HEK293 (cell line): ENCODE measurements at regions not wholly inside any gene's neighbourhood (a gene's known extent, or its start where the extent isn't known, plus 50 kb on each side); places are given as distances from the start of the nearest gene placed in this dataset.

Experiments
- CTCF ChIA-PET: fragments of 350-600 bp; formaldehyde crosslinking; extraction: SDS; loops from one replicate; lab custom pipeline; 2021; ENCODE audit warnings: antibody characterized with exemption; lab: Yijun Ruan, JAX
- POLR2A ChIA-PET: fragments of 300-600 bp; formaldehyde crosslinking; extraction: SDS; loops from one replicate; lab custom pipeline; 2020; ENCODE audit warnings: antibody characterized with exemption, inconsistent platforms; lab: Yijun Ruan, JAX
- H3K27ac ChIP-seq: fragments of 200-500 bp; sonication (Bioruptor generic); 2 replicates; pipeline ENCODE4 v1.5.1; 2014; ENCODE audit warnings: low read depth, low read length, control low read depth, inconsistent platforms; ENCODE audit errors: extremely low read depth
- H3K36me3 ChIP-seq, 2 experiments: fragments of 200-500 bp in 1 of 2; sonication (Bioruptor generic) in 1 of 2; 1 replicate in 1 of 2; 2 replicates in 1 of 2; pipeline ENCODE4 v1.5.1; 2014 to 2017; ENCODE audit warnings: inconsistent platforms in 2 of 2, low read length in 2 of 2; ENCODE audit not compliant: control insufficient read depth in 2 of 2, insufficient read depth in 1 of 2
- H3K4me1 ChIP-seq: fragments of 200-500 bp; sonication (Bioruptor generic); 2 replicates; pipeline ENCODE4 v1.5.1; 2014; ENCODE audit warnings: mild to moderate bottlenecking, low read length, inconsistent platforms; ENCODE audit not compliant: control insufficient read depth, insufficient read depth
- H3K4me3 ChIP-seq: 2 replicates; pipeline ENCODE4 v1.5.1; 2011; ENCODE audit warnings: low read depth, mild to moderate bottlenecking, control low read depth, low read length, moderate library complexity
- H3K9me3 ChIP-seq: fragments of 200-500 bp; sonication (Bioruptor generic); 2 replicates; pipeline ENCODE4 v1.5.1; 2014; ENCODE audit warnings: low read depth, low read length, inconsistent platforms; ENCODE audit not compliant: control insufficient read depth, insufficient read depth
- FEZF1 ChIP-seq: fragments of 450-650 bp; formaldehyde crosslinking; IDR thresholded peaks from 2 replicates; pipeline ENCODE4 v1.5.1; 2016; ENCODE audit warnings: missing biosample characterization, missing genetic modification characterization
- HOXC10 ChIP-seq: sonication (generic); formaldehyde crosslinking; IDR thresholded peaks from 2 replicates; pipeline ENCODE4 v1.8.1; 2023; ENCODE audit warnings: mild to moderate bottlenecking, missing genetic modification reagents
- HOXD13 ChIP-seq: sonication (generic); formaldehyde crosslinking; IDR thresholded peaks from 2 replicates; pipeline ENCODE4 v1.8.0; 2022; ENCODE audit warnings: missing genetic modification reagents, borderline replicate concordance
- MZF1 ChIP-seq: fragments of 450-650 bp; formaldehyde crosslinking; IDR thresholded peaks from 2 replicates; pipeline ENCODE4 v1.5.1; 2017; ENCODE audit warnings: missing biosample characterization, missing genetic modification characterization, borderline replicate concordance
- SP7 ChIP-seq: fragments of 450-650 bp; formaldehyde crosslinking; IDR thresholded peaks from 2 replicates; pipeline ENCODE4 v1.5.1; 2016; ENCODE audit warnings: missing biosample characterization, missing genetic modification characterization
- WT1 ChIP-seq: fragments of 450-650 bp; formaldehyde crosslinking; IDR thresholded peaks from 2 replicates; pipeline ENCODE4 v1.5.1; 2016; ENCODE audit warnings: missing biosample characterization, missing genetic modification characterization
- ZBTB21 ChIP-seq: fragments of 450-650 bp; formaldehyde crosslinking; IDR thresholded peaks from 2 replicates; pipeline ENCODE4 v1.5.1; 2017; ENCODE audit warnings: missing biosample characterization, missing genetic modification characterization
- ZBTB48 ChIP-seq: fragments of 450-650 bp; formaldehyde crosslinking; IDR thresholded peaks from 2 replicates; pipeline ENCODE4 v1.5.1; 2016; ENCODE audit warnings: missing biosample characterization, missing genetic modification characterization
- ZNF146 ChIP-seq: fragments of 450-650 bp; formaldehyde crosslinking; IDR thresholded peaks from 2 replicates; pipeline ENCODE4 v1.5.1; 2016; ENCODE audit warnings: missing biosample characterization, missing genetic modification characterization
- ZNF2 ChIP-seq: fragments of 450-650 bp; formaldehyde crosslinking; IDR thresholded peaks from 2 replicates; pipeline ENCODE4 v1.5.1; 2016; ENCODE audit warnings: missing biosample characterization, missing genetic modification characterization
- ZNF223 ChIP-seq: fragments of 450-650 bp; formaldehyde crosslinking; IDR thresholded peaks from 2 replicates; pipeline ENCODE4 v1.5.1; 2016; ENCODE audit warnings: missing biosample characterization, missing genetic modification characterization
- ZNF311 ChIP-seq: fragments of 450-650 bp; formaldehyde crosslinking; IDR thresholded peaks from 2 replicates; pipeline ENCODE4 v1.5.1; 2017; ENCODE audit warnings: missing biosample characterization, missing genetic modification characterization, borderline replicate concordance
- ZNF341 ChIP-seq: fragments of 450-650 bp; formaldehyde crosslinking; IDR thresholded peaks from 2 replicates; pipeline ENCODE4; 2016; ENCODE audit warnings: low read depth, missing biosample characterization, missing genetic modification characterization
- ZNF513 ChIP-seq: fragments of 450-650 bp; IDR thresholded peaks from 2 replicates; pipeline ENCODE4 v1.5.1; 2018; ENCODE audit warnings: missing biosample characterization, missing genetic modification characterization
- ZNF514 ChIP-seq: fragments of 450-650 bp; formaldehyde crosslinking; IDR thresholded peaks from 2 replicates; pipeline ENCODE4 v1.5.1; 2016; ENCODE audit warnings: missing biosample characterization, missing genetic modification characterization
- ZNF623 ChIP-seq: fragments of 450-650 bp; formaldehyde crosslinking; IDR thresholded peaks from 2 replicates; pipeline ENCODE4 v1.5.1; 2016; ENCODE audit warnings: missing biosample characterization, missing genetic modification characterization
- ZNF664 ChIP-seq: fragments of 450-650 bp; formaldehyde crosslinking; IDR thresholded peaks from 2 replicates; pipeline ENCODE4 v1.5.1; 2016; ENCODE audit warnings: missing biosample characterization, missing genetic modification characterization
- ZNF670 ChIP-seq: fragments of 450-650 bp; formaldehyde crosslinking; IDR thresholded peaks from 2 replicates; pipeline ENCODE4 v1.5.1; 2016; ENCODE audit warnings: missing biosample characterization, missing genetic modification characterization, low read depth
- ZNF701 ChIP-seq: fragments of 450-650 bp; formaldehyde crosslinking; IDR thresholded peaks from 2 replicates; pipeline ENCODE4 v1.5.1; 2016; ENCODE audit warnings: missing biosample characterization, missing genetic modification characterization
- ZSCAN4 ChIP-seq: fragments of 450-650 bp; formaldehyde crosslinking; IDR thresholded peaks from 2 replicates; pipeline ENCODE4 v1.5.1; 2017; ENCODE audit warnings: missing biosample characterization, missing genetic modification characterization
- TF ChIP-seq, protein P1 (sequence below): fragments of 450-650 bp; formaldehyde crosslinking; IDR thresholded peaks from 2 replicates; pipeline ENCODE4 v1.5.1; 2016; ENCODE audit warnings: missing biosample characterization, missing genetic modification characterization
- TF ChIP-seq, protein P2 (sequence below): fragments of 450-650 bp; formaldehyde crosslinking; IDR thresholded peaks from 2 replicates; pipeline ENCODE4 v1.5.1; 2016; ENCODE audit warnings: missing biosample characterization, missing genetic modification characterization
- TF ChIP-seq, protein P3 (sequence below): fragments of 450-650 bp; formaldehyde crosslinking; IDR thresholded peaks from 2 replicates; pipeline ENCODE4 v1.5.1; 2016; ENCODE audit warnings: missing biosample characterization, missing genetic modification characterization, borderline replicate concordance

DNA sequence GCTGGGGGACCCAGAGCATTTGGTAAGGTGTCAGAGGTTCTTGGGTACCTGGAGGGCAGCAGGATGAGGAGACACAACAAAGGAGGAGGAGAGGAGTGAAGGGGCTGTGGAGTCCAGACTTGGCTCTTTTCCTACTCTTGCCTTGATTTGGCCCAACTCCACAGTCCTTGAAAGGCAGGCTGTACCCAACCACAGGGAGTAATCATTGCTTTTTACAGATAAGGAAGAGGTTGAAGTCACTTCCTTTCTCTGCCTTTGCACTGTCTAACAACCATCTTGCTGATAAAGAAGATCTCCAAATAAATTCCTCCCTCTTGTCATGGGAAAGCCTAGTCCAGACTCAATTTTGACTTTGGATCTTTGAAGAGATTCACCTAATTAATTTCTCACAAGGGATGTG lies 226.8 kb upstream of the HMGA2 start:
- H3K4me1 ChIP-seq: peaks cover 27% of the 10 kb centered on the region
- H3K36me3 ChIP-seq: no peaks in the 10 kb centered on the region
- no peak overlapping the region for H3K4me3 ChIP-seq
- no peaks in the 10 kb centered on the region for H3K9me3 ChIP-seq
- H3K27ac ChIP-seq: no peak overlapping the region; the same call in 1 of the 2 replicates
- peak; percentile 60 for TF ChIP-seq FEZF1
- TF ChIP-seq, protein P1, sequence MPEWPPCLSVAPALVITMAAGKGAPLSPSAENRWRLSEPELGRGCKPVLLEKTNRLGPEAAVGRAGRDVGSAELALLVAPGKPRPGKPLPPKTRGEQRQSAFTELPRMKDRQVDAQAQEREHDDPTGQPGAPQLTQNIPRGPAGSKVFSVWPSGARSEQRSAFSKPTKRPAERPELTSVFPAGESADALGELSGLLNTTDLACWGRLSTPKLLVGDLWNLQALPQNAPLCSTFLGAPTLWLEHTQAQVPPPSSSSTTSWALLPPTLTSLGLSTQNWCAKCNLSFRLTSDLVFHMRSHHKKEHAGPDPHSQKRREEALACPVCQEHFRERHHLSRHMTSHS (tag by site-specific recombination): no peak
- TF ChIP-seq ZNF701: no peak
- no peak for TF ChIP-seq ZBTB21
- peak; percentile 57; the same call in 1 of the 2 replicates for TF ChIP-seq WT1
- TF ChIP-seq, protein P2, sequence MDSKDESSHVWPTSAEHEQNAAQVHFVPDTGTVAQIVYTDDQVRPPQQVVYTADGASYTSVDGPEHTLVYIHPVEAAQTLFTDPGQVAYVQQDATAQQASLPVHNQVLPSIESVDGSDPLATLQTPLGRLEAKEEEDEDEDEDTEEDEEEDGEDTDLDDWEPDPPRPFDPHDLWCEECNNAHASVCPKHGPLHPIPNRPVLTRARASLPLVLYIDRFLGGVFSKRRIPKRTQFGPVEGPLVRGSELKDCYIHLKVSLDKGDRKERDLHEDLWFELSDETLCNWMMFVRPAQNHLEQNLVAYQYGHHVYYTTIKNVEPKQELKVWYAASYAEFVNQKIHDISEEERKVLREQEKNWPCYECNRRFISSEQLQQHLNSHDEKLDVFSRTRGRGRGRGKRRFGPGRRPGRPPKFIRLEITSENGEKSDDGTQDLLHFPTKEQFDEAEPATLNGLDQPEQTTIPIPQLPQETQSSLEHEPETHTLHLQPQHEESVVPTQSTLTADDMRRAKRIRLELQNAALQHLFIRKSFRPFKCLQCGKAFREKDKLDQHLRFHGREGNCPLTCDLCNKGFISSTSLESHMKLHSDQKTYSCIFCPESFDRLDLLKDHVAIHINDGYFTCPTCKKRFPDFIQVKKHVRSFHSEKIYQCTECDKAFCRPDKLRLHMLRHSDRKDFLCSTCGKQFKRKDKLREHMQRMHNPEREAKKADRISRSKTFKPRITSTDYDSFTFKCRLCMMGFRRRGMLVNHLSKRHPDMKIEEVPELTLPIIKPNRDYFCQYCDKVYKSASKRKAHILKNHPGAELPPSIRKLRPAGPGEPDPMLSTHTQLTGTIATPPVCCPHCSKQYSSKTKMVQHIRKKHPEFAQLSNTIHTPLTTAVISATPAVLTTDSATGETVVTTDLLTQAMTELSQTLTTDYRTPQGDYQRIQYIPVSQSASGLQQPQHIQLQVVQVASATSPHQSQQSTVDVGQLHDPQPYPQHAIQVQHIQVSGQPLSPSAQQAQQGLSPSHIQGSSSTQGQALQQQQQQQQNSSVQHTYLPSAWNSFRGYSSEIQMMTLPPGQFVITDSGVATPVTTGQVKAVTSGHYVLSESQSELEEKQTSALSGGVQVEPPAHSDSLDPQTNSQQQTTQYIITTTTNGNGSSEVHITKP (tag by site-specific recombination): peak; percentile 39; the same call in 1 of the 2 replicates
- no peak for TF ChIP-seq ZSCAN4 (tag by site-specific recombination)
- 0 out of 2 replicates have a peak, but pooled peaks have one; percentile 11 for TF ChIP-seq SP7 (tag by site-specific recombination)
- ChIA-PET CTCF (interaction anchor here (1.2 kb wide), 1 partner anchor 133 kb away, joined by 3 read pairs; no protein-coding TSS in a partner anchor), POLR2A (no interaction called here)

- ChIA-PET POLR2A (no interaction called here), CTCF (interaction anchor here (0.6 to 1.2 kb wide), 2 partner anchors 132 to 178 kb away, joined by 3 read pairs; no protein-coding TSS in a partner anchor)
- H3K4me1 ChIP-seq: peaks cover 18% of the 10 kb centered on the region
- TF ChIP-seq ZNF146 (tag by site-specific recombination) (no peak), ZNF311 (no peak), ZNF2 (tag by site-specific recombination) (no peak), ZNF670 (tag by site-specific recombination) (no peak), MZF1 (no peak), HOXD13 (CRISPR knock-in tag) (no peak), ZNF223 (no peak), HOXC10 (CRISPR knock-in tag) (no peak), ZNF513 (tag by site-specific recombination) (no peak), ZBTB48 (tag by site-specific recombination) (no peak), ZNF514 (tag by site-specific recombination) (no peak), ZNF623 (tag by site-specific recombination) (no peak), ZNF664 (no peak), ZNF341 (tag by site-specific recombination) (no peak)
- TF ChIP-seq, protein P3, sequence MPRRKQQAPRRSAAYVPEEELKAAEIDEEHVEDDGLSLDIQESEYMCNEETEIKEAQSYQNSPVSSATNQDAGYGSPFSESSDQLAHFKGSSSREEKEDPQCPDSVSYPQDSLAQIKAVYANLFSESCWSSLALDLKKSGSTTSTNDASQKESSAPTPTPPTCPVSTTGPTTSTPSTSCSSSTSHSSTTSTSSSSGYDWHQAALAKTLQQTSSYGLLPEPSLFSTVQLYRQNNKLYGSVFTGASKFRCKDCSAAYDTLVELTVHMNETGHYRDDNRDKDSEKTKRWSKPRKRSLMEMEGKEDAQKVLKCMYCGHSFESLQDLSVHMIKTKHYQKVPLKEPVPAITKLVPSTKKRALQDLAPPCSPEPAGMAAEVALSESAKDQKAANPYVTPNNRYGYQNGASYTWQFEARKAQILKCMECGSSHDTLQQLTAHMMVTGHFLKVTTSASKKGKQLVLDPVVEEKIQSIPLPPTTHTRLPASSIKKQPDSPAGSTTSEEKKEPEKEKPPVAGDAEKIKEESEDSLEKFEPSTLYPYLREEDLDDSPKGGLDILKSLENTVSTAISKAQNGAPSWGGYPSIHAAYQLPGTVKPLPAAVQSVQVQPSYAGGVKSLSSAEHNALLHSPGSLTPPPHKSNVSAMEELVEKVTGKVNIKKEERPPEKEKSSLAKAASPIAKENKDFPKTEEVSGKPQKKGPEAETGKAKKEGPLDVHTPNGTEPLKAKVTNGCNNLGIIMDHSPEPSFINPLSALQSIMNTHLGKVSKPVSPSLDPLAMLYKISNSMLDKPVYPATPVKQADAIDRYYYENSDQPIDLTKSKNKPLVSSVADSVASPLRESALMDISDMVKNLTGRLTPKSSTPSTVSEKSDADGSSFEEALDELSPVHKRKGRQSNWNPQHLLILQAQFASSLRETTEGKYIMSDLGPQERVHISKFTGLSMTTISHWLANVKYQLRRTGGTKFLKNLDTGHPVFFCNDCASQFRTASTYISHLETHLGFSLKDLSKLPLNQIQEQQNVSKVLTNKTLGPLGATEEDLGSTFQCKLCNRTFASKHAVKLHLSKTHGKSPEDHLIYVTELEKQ (tag by site-specific recombination): no peak
- no peak overlapping the region for H3K27ac ChIP-seq
- no peak overlapping the region for H3K4me3 ChIP-seq
- H3K36me3 ChIP-seq: no peaks in the 10 kb centered on the region
- H3K9me3 ChIP-seq: no peaks in the 10 kb centered on the region
These were observed 225.6 kb upstream of the HMGA2 start for GRCh38 chr12:65598688-65599087.
